ENCODE measurements at regions not wholly inside any gene's neighbourhood (a gene's known extent, or its start where the extent isn't known, plus 50 kb on each side); places are given as distances from the start of the nearest gene placed in this dataset.

- H3K27ac ChIP-seq (ENCODE audit: control insufficient read depth, insufficient read depth) = no peak overlapping the region
- SMC1A ChIA-PET (ENCODE audit: uncharacterized antibody, unreplicated experiment) = no interaction called here
- CTCF ChIA-PET = no interaction called here
- intact Hi-C loops (cut with micrococcal nuclease; ENCODE audit: unreplicated experiment) = no loop called here
- H2AFZ ChIP-seq (ENCODE audit: control insufficient read depth, low read depth, low read length) = no peak overlapping the region
- POLR2A ChIA-PET = interaction anchor here (0.5 kb wide), 1 partner anchor 129 kb away, joined by 3 read pairs; no protein-coding TSS in a partner anchor
- TF ChIP-seq RCOR1 (conservative IDR thresholded peaks at IDR 0.05; ENCODE audit: low read depth, low read length) (no peak), NR2C2 (IDR thresholded peaks at IDR 0.05; ENCODE audit: borderline replicate concordance, control insufficient read depth, insufficient read length, low read depth) (no peak), CEBPB (IDR thresholded peaks at IDR 0.05; ENCODE audit: borderline replicate concordance in 1 of 2, low read depth in 2 of 2, low read length in 2 of 2) (no peak), MYC (IDR thresholded peaks at IDR 0.05; ENCODE audit: insufficient read depth, insufficient read length, insufficient replicate concordance, low read length, severe bottlenecking) (no peak), SMARCA5 (IDR thresholded peaks at IDR 0.05) (no peak), RUNX3 (IDR thresholded peaks at IDR 0.05; ENCODE audit: low read length) (no peak), DPF2 (IDR thresholded peaks at IDR 0.05) (no peak), ZNF274 (IDR thresholded peaks at IDR 0.05; ENCODE audit: insufficient read depth, insufficient read length) (no peak), STAT3 (IDR thresholded peaks at IDR 0.05; ENCODE audit: low read depth, low read length) (no peak), NBN (IDR thresholded peaks at IDR 0.05) (no peak), ZNF687 (IDR thresholded peaks at IDR 0.05) (no peak), SREBF2 (IDR thresholded peaks at IDR 0.05; ENCODE audit: low read length) (no peak), EP300 (IDR thresholded peaks at IDR 0.05; ENCODE audit: borderline replicate concordance in 1 of 2, control insufficient read depth in 1 of 2, low read depth in 2 of 2, low read length in 2 of 2) (no peak), SMAD1 (IDR thresholded peaks at IDR 0.05; ENCODE audit: low read depth, partially characterized antibody) (no peak)
- H3K27me3 ChIP-seq (replicated peaks in 1 of 2; ENCODE audit: control insufficient read depth in 2 of 2, insufficient read depth in 2 of 2, low read length in 1 of 2) = no peaks in the 10 kb centered on the region; a peak in 1 of 4 replicates
- RAD21 ChIA-PET (ENCODE audit: unreplicated experiment) = no interaction called here
- no peaks in the 10 kb centered on the region for H3K36me3 ChIP-seq (ENCODE audit: control insufficient read depth in 2 of 2, insufficient read depth in 2 of 2, low read length in 1 of 2)
- H3K79me2 ChIP-seq (ENCODE audit: control insufficient read depth, insufficient read depth, low read length) = no peaks in the 10 kb centered on the region
- H4K20me1 ChIP-seq (ENCODE audit: control insufficient read depth, insufficient read depth) = no peaks in the 10 kb centered on the region
- H3K9ac ChIP-seq (ENCODE audit: control insufficient read depth, insufficient read depth, low read length) = no peak overlapping the region
- FAIRE-seq (no peak), ATAC-seq (no peak), DNase-seq (ENCODE audit: low read depth, low spot score) (no peak)
- 42% methylated on average over 2 of the region's 2 CpGs for WGBS (ENCODE audit: insufficient coverage, insufficient replicate concordance, low lambda C conversion rate, missing lambda C conversion rate)
- BruUV-seq (replicated peaks) = no TSS peak
- H3K4me3 ChIP-seq = no peak overlapping the region
- no peaks in the 10 kb centered on the region for H3K4me1 ChIP-seq (ENCODE audit: control insufficient read depth, insufficient read depth, low read length)
- H3K9me3 ChIP-seq (replicated peaks; ENCODE audit: control insufficient read depth, insufficient read depth, low read length) = no peaks in the 10 kb centered on the region
- in situ Hi-C loops (cut with MboI) = no loop called here
- no peak overlapping the region for H3K4me2 ChIP-seq (ENCODE audit: control insufficient read depth, insufficient read depth)
Observed at GRCh38 chr1:219692981-219693380, 80.1 kb upstream of the ZC3H11B start.

Measured in GM12878 (cell line).